H9 (cell line): ENCODE measurements at regions not wholly inside any gene's neighbourhood (a gene's known extent, or its start where the extent isn't known, plus 50 kb on each side); places are given as distances from the start of the nearest gene placed in this dataset.

Experiments
- DNase-seq: peaks from one replicate; pipeline ENCODE4 v3.0.0-alpha.2; 2017
- H2AFZ ChIP-seq: one replicate; pipeline ENCODE4 v1.6.1; 2013; ENCODE audit warnings: mild to moderate bottlenecking, low read length, control low read depth, moderate library complexity
- H2AK5ac ChIP-seq: 2 replicates; pipeline ENCODE4 v1.6.1; 2013; ENCODE audit warnings: low read length, control low read depth, mixed read lengths; ENCODE audit not compliant: insufficient read length
- H2BK120ac ChIP-seq: one replicate; pipeline ENCODE4 v1.6.1; 2013; ENCODE audit warnings: low read depth, mild to moderate bottlenecking, low read length, control low read depth, inconsistent platforms; ENCODE audit not compliant: poor library complexity, severe bottlenecking
- H2BK12ac ChIP-seq: 2 replicates; pipeline ENCODE4 v1.6.1; 2013; ENCODE audit warnings: low read length, control low read depth, mixed read lengths, low read depth; ENCODE audit not compliant: insufficient read length
- H2BK15ac ChIP-seq: 2 replicates; pipeline ENCODE4 v1.6.1; 2013; ENCODE audit warnings: low read depth, low read length, control low read depth
- H2BK20ac ChIP-seq: one replicate; pipeline ENCODE4 v1.6.1; 2013; ENCODE audit warnings: low read depth, mild to moderate bottlenecking, low read length, control low read depth, inconsistent platforms; ENCODE audit not compliant: poor library complexity, severe bottlenecking
- H2BK5ac ChIP-seq: 2 replicates; pipeline ENCODE4 v1.6.1; 2013; ENCODE audit warnings: low read length, control low read depth, mixed read lengths; ENCODE audit not compliant: insufficient read length
- H3K14ac ChIP-seq: 2 replicates; pipeline ENCODE4 v1.6.1; 2013; ENCODE audit warnings: low read length, control low read depth; ENCODE audit not compliant: insufficient read depth
- H3K18ac ChIP-seq: 2 replicates; pipeline ENCODE4 v1.6.1; 2013; ENCODE audit warnings: low read depth, mild to moderate bottlenecking, mixed read lengths, low read length, control low read depth; ENCODE audit not compliant: insufficient read length
- H3K23ac ChIP-seq: 2 replicates; pipeline ENCODE4 v1.6.1; 2013; ENCODE audit warnings: low read length, control low read depth, mixed read lengths, low read depth; ENCODE audit not compliant: insufficient read length
- H3K23me2 ChIP-seq: 2 replicates; pipeline ENCODE4 v1.6.1; 2013; ENCODE audit warnings: low read depth, mild to moderate bottlenecking, mixed read lengths, low read length, control low read depth; ENCODE audit not compliant: insufficient read length, poor library complexity, severe bottlenecking
- H3K27ac ChIP-seq: 2 replicates; pipeline ENCODE4 v1.5.1; 2013; ENCODE audit warnings: low read length, control low read depth, mixed read lengths, low read depth; ENCODE audit not compliant: insufficient read length
- H3K27me3 ChIP-seq: 2 replicates; pipeline ENCODE4 v1.6.1; 2013; ENCODE audit warnings: low read length, control low read depth, inconsistent platforms; ENCODE audit not compliant: insufficient read depth
- H3K4ac ChIP-seq: 2 replicates; pipeline ENCODE4 v1.6.1; 2013; ENCODE audit warnings: low read depth, mild to moderate bottlenecking, control low read depth, inconsistent platforms, low read length, moderate library complexity
- H3K4me1 ChIP-seq: 2 replicates; pipeline ENCODE4 v1.6.1; 2013; ENCODE audit warnings: low read length, control low read depth, inconsistent platforms; ENCODE audit not compliant: insufficient read depth
- H3K4me2 ChIP-seq: 2 replicates; pipeline ENCODE4 v1.6.1; 2013; ENCODE audit warnings: low read length, control low read depth, mixed read lengths; ENCODE audit not compliant: insufficient read length, insufficient read depth
- H3K56ac ChIP-seq: 2 replicates; pipeline ENCODE4 v1.6.1; 2013; ENCODE audit warnings: low read depth, mild to moderate bottlenecking, mixed read lengths, low read length, control low read depth; ENCODE audit not compliant: insufficient read length
- H3K79me1 ChIP-seq: 2 replicates; pipeline ENCODE4 v1.6.1; 2013; ENCODE audit warnings: low read depth, mild to moderate bottlenecking, moderate library complexity, low read length, control low read depth, inconsistent platforms; ENCODE audit not compliant: insufficient read depth, poor library complexity, severe bottlenecking
- H3K79me2 ChIP-seq: 2 replicates; pipeline ENCODE4 v1.6.1; 2013; ENCODE audit warnings: low read length, control low read depth, inconsistent platforms; ENCODE audit not compliant: insufficient read depth
- H3K9ac ChIP-seq: 2 replicates; pipeline ENCODE4 v1.6.1; 2013; ENCODE audit warnings: low read length, control low read depth, mixed read lengths; ENCODE audit not compliant: insufficient read length; ENCODE audit errors: extremely low read depth
- H3K9me3 ChIP-seq: one replicate; pipeline ENCODE4 v1.6.1; 2013; ENCODE audit warnings: low read depth, low read length, inconsistent platforms; ENCODE audit not compliant: control insufficient read depth
- H3T11ph ChIP-seq: one replicate; pipeline ENCODE4 v1.6.1; 2013; ENCODE audit warnings: mild to moderate bottlenecking, low read length, control low read depth, inconsistent platforms
- H4K20me1 ChIP-seq: one replicate; pipeline ENCODE4 v1.6.1; 2013; ENCODE audit not compliant: control insufficient read depth, insufficient read length, insufficient read depth
- H4K5ac ChIP-seq: 2 replicates; pipeline ENCODE4 v1.6.1; 2013; ENCODE audit warnings: low read depth, mild to moderate bottlenecking, mixed read lengths, low read length, control low read depth; ENCODE audit not compliant: insufficient read length
- H4K8ac ChIP-seq: replicated peaks from 2 replicates; pipeline ENCODE4 v1.6.1; 2013; ENCODE audit warnings: low read length, control low read depth, mixed read lengths, low read depth; ENCODE audit not compliant: insufficient read length
- H4K91ac ChIP-seq: 2 replicates; pipeline ENCODE4 v1.6.1; 2013; ENCODE audit warnings: low read depth, mild to moderate bottlenecking, moderate library complexity, mixed read lengths, low read length, control low read depth; ENCODE audit not compliant: insufficient read length
- H3K27ac Mint-ChIP-seq, 3 experiments: 2 replicates in 2 of 3; 3 replicates in 1 of 3; pipeline ENCODE4 v1.8.0; 2020 to 2021; ENCODE audit warnings: mixed read lengths in 3 of 3, mild to moderate bottlenecking in 1 of 3, moderate library complexity in 1 of 3
- H3K27me3 Mint-ChIP-seq: 2 replicates; pipeline ENCODE4 v1.8.0; 2021; ENCODE audit warnings: low read depth, mild to moderate bottlenecking, moderate library complexity, mixed read lengths
- H3K36me3 Mint-ChIP-seq, 3 experiments: 2 replicates in 2 of 3; 3 replicates in 1 of 3; pipeline ENCODE4 v1.8.0; 2020 to 2021; ENCODE audit warnings: low read depth in 3 of 3, mixed read lengths in 3 of 3; ENCODE audit not compliant: insufficient read depth in 1 of 3
- H3K4me1 Mint-ChIP-seq, 2 experiments: 2 replicates each; pipeline ENCODE4 v1.8.0; 2020; ENCODE audit warnings: mixed read lengths in 2 of 2
- H3K4me3 Mint-ChIP-seq, 2 experiments: 2 replicates in 1 of 2; 3 replicates in 1 of 2; pipeline ENCODE4 v1.8.0; 2020 to 2021; ENCODE audit warnings: mild to moderate bottlenecking in 2 of 2, mixed read lengths in 2 of 2, moderate library complexity in 1 of 2
- H3K9me3 Mint-ChIP-seq, 2 experiments: 2 replicates in 1 of 2; 3 replicates in 1 of 2; pipeline ENCODE4 v1.8.0; 2020; ENCODE audit warnings: mild to moderate bottlenecking in 2 of 2, mixed read lengths in 2 of 2, moderate library complexity in 1 of 2
- CTCF ChIP-seq: fragments of 200-600 bp; sonication (generic); conservative IDR thresholded peaks from 3 replicates; pipeline ENCODE4 v1.8.0; 2021; ENCODE audit warnings: antibody characterized with exemption, mild to moderate bottlenecking
- WGBS: extraction: QIAGEN DNeasy Blood & Tissue Kit; methylation state at CpG from one replicate; pipeline ENCODE4 v1.1.7; 2013; ENCODE audit warnings: missing lambda C conversion rate, low lambda C conversion rate, mixed read lengths; ENCODE audit not compliant: insufficient read length; ENCODE audit errors: extremely low coverage; 5-methylcytosine and 5-hydroxymethylcytosine counted together

GRCh38 chr5:89230178-89230577 lies 347.2 kb upstream of the MEF2C start:
- no peaks in the 10 kb centered on the region for H3K27me3 Mint-ChIP-seq
- Histone ChIP-seq H3K14ac (no peak overlapping the region), H3K9ac (no peak overlapping the region), H2BK12ac (no peak overlapping the region), H3K4ac (no peak overlapping the region), H3T11ph (no peak overlapping the region), H3K27me3 (no peaks in the 10 kb centered on the region), H3K18ac (no peak overlapping the region), H3K4me2 (no peak overlapping the region), H4K91ac (no peak overlapping the region), H3K23me2 (no peaks in the 10 kb centered on the region), H2BK5ac (no peak overlapping the region), H4K8ac (no peak overlapping the region), H4K20me1 (no peaks in the 10 kb centered on the region), H3K79me1 (no peaks in the 10 kb centered on the region), H4K5ac (no peak overlapping the region), H3K9me3 (no peaks in the 10 kb centered on the region), H3K27ac (no peak overlapping the region), H3K4me1 (no peaks in the 10 kb centered on the region), H3K56ac (no peak overlapping the region), H3K79me2 (no peaks in the 10 kb centered on the region), H2AFZ (no peak overlapping the region), H2BK120ac (no peak overlapping the region), H2AK5ac (no peak overlapping the region), H2BK15ac (no peak overlapping the region), H3K23ac (no peak overlapping the region), H2BK20ac (no peak overlapping the region)
- H3K27ac Mint-ChIP-seq = no peak overlapping the region; a peak in 1 of 7 replicates
- TF ChIP-seq CTCF = no peak
- H3K36me3 Mint-ChIP-seq = no peaks in the 10 kb centered on the region
- DNase-seq = no peak
- no peaks in the 10 kb centered on the region for H3K4me1 Mint-ChIP-seq
- no CpG with 5 or more reads among the region's 2 CpGs for WGBS
- no peak overlapping the region for H3K4me3 Mint-ChIP-seq
- H3K9me3 Mint-ChIP-seq = no peaks in the 10 kb centered on the region; a peak in 1 of 5 replicates
